ENCODE measurements at regions not wholly inside any gene's neighbourhood (a gene's known extent, or its start where the extent isn't known, plus 50 kb on each side); places are given as distances from the start of the nearest gene placed in this dataset.
A peak's percentile ranks its signal among the peaks of the same experiment; 100 is the strongest.

GRCh38 chr21:17438635-17439034 is 74.2 kb upstream of the CXADR start:
- DNase-seq (ENCODE audit: low spot score in 2 of 2), result no peak
- Histone ChIP-seq H3K27me3 (no peaks in the 10 kb centered on the region), H3K4me1 (peaks cover 0 to 29% (median 2%) of the 10 kb centered on the region in 4 donors), H3K36me3 (no peaks in the 10 kb centered on the region), H3K9me3 (no peaks in the 10 kb centered on the region), H3K27ac (no peak overlapping the region), H3K4me3 (no peak overlapping the region)
- 29 to 41% methylated on average over 5 of the region's 5 CpGs for WGBS, 2 donors
- TF ChIP-seq POLR2A (IDR thresholded peaks at IDR 0.05) (no peak), CTCF (IDR thresholded peaks at IDR 0.05) (no peak), EP300 (IDR thresholded peaks at IDR 0.05) (no peak)

GRCh38 chr21:17440969-17441368 is 71.9 kb upstream of the CXADR start:
- TF ChIP-seq CTCF (IDR thresholded peaks at IDR 0.05) (no peak), EP300 (IDR thresholded peaks at IDR 0.05) (no peak), POLR2A (IDR thresholded peaks at IDR 0.05) (no peak)
- Histone ChIP-seq H3K27ac (no peak overlapping the region), H3K9me3 (no peaks in the 10 kb centered on the region), H3K4me1 (peaks cover 0 to 22% (median 2%) of the 10 kb centered on the region in 4 donors), H3K27me3 (no peaks in the 10 kb centered on the region), H3K36me3 (no peaks in the 10 kb centered on the region), H3K4me3 (no peak overlapping the region)
- DNase-seq (ENCODE audit: low spot score in 2 of 2), result no peak
- 58 to 71% methylated on average over 3 of the region's 3 CpGs for WGBS, 2 donors

- DNase-seq (ENCODE audit: low spot score in 2 of 2), result peak in 1 of 2 donors; percentile 36
- Histone ChIP-seq H3K27ac (no peak overlapping the region), H3K27me3 (no peaks in the 10 kb centered on the region), H3K9me3 (no peaks in the 10 kb centered on the region), H3K4me3 (no peak overlapping the region), H3K4me1 (peaks cover 0 to 18% (median 2%) of the 10 kb centered on the region in 4 donors), H3K36me3 (no peaks in the 10 kb centered on the region)
- 62 to 65% methylated on average over 1 of the region's 1 CpG for WGBS, 2 donors
- TF ChIP-seq EP300 (IDR thresholded peaks at IDR 0.05), result no peak
- TF ChIP-seq CTCF (IDR thresholded peaks at IDR 0.05), result no peak
- TF ChIP-seq POLR2A (IDR thresholded peaks at IDR 0.05), result no peak
These were observed 71.5 kb upstream of the CXADR start for GRCh38 chr21:17441370-17441769.

GRCh38 chr21:17442165-17442564 is 70.7 kb upstream of the CXADR start:
- Histone ChIP-seq H3K4me3 (no peak overlapping the region), H3K9me3 (no peaks in the 10 kb centered on the region), H3K36me3 (no peaks in the 10 kb centered on the region), H3K27me3 (no peaks in the 10 kb centered on the region), H3K27ac (no peak overlapping the region), H3K4me1 (peaks cover 0 to 12% (median 2%) of the 10 kb centered on the region in 4 donors)
- 63 to 84% methylated on average over 2 of the region's 2 CpGs for WGBS, 2 donors
- TF ChIP-seq EP300 (IDR thresholded peaks at IDR 0.05) (no peak), POLR2A (IDR thresholded peaks at IDR 0.05) (no peak), CTCF (IDR thresholded peaks at IDR 0.05) (no peak)
- DNase-seq (ENCODE audit: low spot score in 2 of 2), result no peak

GRCh38 chr21:17444828-17445227 is 68.0 kb upstream of the CXADR start:
- H3K9me3 ChIP-seq, result no peaks in the 10 kb centered on the region
- no peaks in the 10 kb centered on the region for H3K27me3 ChIP-seq
- 82 to 88% methylated on average over 5 of the region's 5 CpGs for WGBS, 2 donors
- H3K36me3 ChIP-seq, result no peaks in the 10 kb centered on the region
- TF ChIP-seq CTCF (IDR thresholded peaks at IDR 0.05), result no peak
- TF ChIP-seq EP300 (IDR thresholded peaks at IDR 0.05), result no peak
- TF ChIP-seq POLR2A (IDR thresholded peaks at IDR 0.05), result no peak
- H3K4me3 ChIP-seq, result no peak overlapping the region
- DNase-seq (ENCODE audit: low spot score in 2 of 2), result no peak
- H3K27ac ChIP-seq, result no peak overlapping the region
- peaks cover 0 to 12% (median 2%) of the 10 kb centered on the region in 4 donors for H3K4me1 ChIP-seq
